ENCODE measurements at regions not wholly inside any gene's neighbourhood (a gene's known extent, or its start where the extent isn't known, plus 50 kb on each side); places are given as distances from the start of the nearest gene placed in this dataset.

- TF ChIP-seq POLR2A (IDR thresholded peaks at IDR 0.05; ENCODE audit: low read length): no peak
- TF ChIP-seq GATA1 (IDR thresholded peaks at IDR 0.05; ENCODE audit: low read depth, low read length): no peak
Observed at GRCh38 chr17:14451729-14452191, 150.9 kb downstream of the HS3ST3B1 start.
